ENCODE measurements at regions not wholly inside any gene's neighbourhood (a gene's known extent, or its start where the extent isn't known, plus 50 kb on each side); places are given as distances from the start of the nearest gene placed in this dataset.
"Not testable (repeated sequence)": the region's sequence is repeated elsewhere in the genome, so short reads cannot be mapped to it uniquely, and the experiment has no call there.

GRCh38 chr2:236776695-236777251, 207.1 kb downstream of the ACKR3 start:
- no peak for DNase-seq

- no peak for DNase-seq
These were observed 207.8 kb downstream of the ACKR3 start for GRCh38 chr2:236777408-236777807.

GRCh38 chr2:236781933-236782816, 212.6 kb downstream of the ACKR3 start:
- DNase-seq = no peak

GRCh38 chr2:236782938-236783337, 213.3 kb downstream of the ACKR3 start:
- no peak for DNase-seq

- DNase-seq = no peak
These were observed 213.9 kb downstream of the ACKR3 start for GRCh38 chr2:236783417-236784020.

GRCh38 chr2:236785611-236786057, 216.0 kb downstream of the ACKR3 start:
- DNase-seq = no peak

GRCh38 chr2:236786751-236787150, 217.1 kb downstream of the ACKR3 start:
- DNase-seq = no peak

- not testable (repeated sequence) for DNase-seq
These were observed 217.8 kb downstream of the ACKR3 start for GRCh38 chr2:236787376-236787775.

GRCh38 chr2:236787885-236788284, 218.3 kb downstream of the ACKR3 start:
- DNase-seq = no peak

- DNase-seq = no peak
These were observed 221.3 kb downstream of the ACKR3 start for GRCh38 chr2:236790963-236791362.

- no peak for DNase-seq
These were observed 223.7 kb downstream of the ACKR3 start for GRCh38 chr2:236793023-236794011.

- DNase-seq = no peak
These were observed 224.7 kb downstream of the ACKR3 start for GRCh38 chr2:236794176-236794957.

- no peak for DNase-seq
These were observed 225.7 kb downstream of the ACKR3 start for GRCh38 chr2:236795169-236795860.

- DNase-seq = no peak
These were observed 226.2 kb downstream of the ACKR3 start for GRCh38 chr2:236795861-236796219.

- DNase-seq = no peak
These were observed 226.6 kb downstream of the ACKR3 start for GRCh38 chr2:236796236-236796635.

- DNase-seq = no peak
These were observed 227.8 kb downstream of the ACKR3 start for GRCh38 chr2:236797411-236797810.

GRCh38 chr2:236798491-236798890, 228.9 kb downstream of the ACKR3 start:
- DNase-seq = no peak

GRCh38 chr2:236799391-236800026, 229.9 kb downstream of the ACKR3 start:
- no peak for DNase-seq

- no peak for DNase-seq
These were observed 233.2 kb downstream of the ACKR3 start for GRCh38 chr2:236802862-236803261.

GRCh38 chr2:236803621-236804020, 234.0 kb downstream of the ACKR3 start:
- DNase-seq = no peak
